ENCODE measurements at regions not wholly inside any gene's neighbourhood (a gene's known extent, or its start where the extent isn't known, plus 50 kb on each side); places are given as distances from the start of the nearest gene placed in this dataset.

- DNase-seq: no peak
Observed at GRCh38 chr17:77479372-77480198, 338.8 kb downstream of the SEC14L1 start.

- no peak for DNase-seq
Observed at GRCh38 chr17:77480199-77480508, 339.4 kb downstream of the SEC14L1 start.

- no peak for DNase-seq
Observed at GRCh38 chr17:77480509-77481215, 339.9 kb downstream of the SEC14L1 start.

- no peak for DNase-seq
Observed at GRCh38 chr17:77481476-77482374, 341.0 kb downstream of the SEC14L1 start.

GRCh38 chr17:77482375-77483127, 341.8 kb downstream of the SEC14L1 start:
- DNase-seq: no peak

GRCh38 chr17:77483128-77483598, 342.4 kb downstream of the SEC14L1 start:
- no peak for DNase-seq

GRCh38 chr17:77484111-77484510, 343.3 kb downstream of the SEC14L1 start:
- DNase-seq: no peak

- DNase-seq: no peak
Observed at GRCh38 chr17:77485089-77485833, 344.5 kb downstream of the SEC14L1 start.

GRCh38 chr17:77487211-77487629, 346.5 kb downstream of the SEC14L1 start:
- no peak for DNase-seq

- DNase-seq: no peak
Observed at GRCh38 chr17:77487677-77488530, 347.1 kb downstream of the SEC14L1 start.

- no peak for DNase-seq
Observed at GRCh38 chr17:77488531-77489238, 347.9 kb downstream of the SEC14L1 start.

GRCh38 chr17:77489239-77489892, 348.6 kb downstream of the SEC14L1 start:
- no peak for DNase-seq

GRCh38 chr17:77489893-77490255, 349.1 kb downstream of the SEC14L1 start:
- DNase-seq: no peak

GRCh38 chr17:77490361-77491183, 349.8 kb downstream of the SEC14L1 start:
- no peak for DNase-seq

GRCh38 chr17:77491921-77492445, 351.2 kb downstream of the SEC14L1 start:
- no peak for DNase-seq

- no peak for DNase-seq
Observed at GRCh38 chr17:77492446-77493237, 351.9 kb downstream of the SEC14L1 start.

GRCh38 chr17:77493238-77493820, 352.6 kb downstream of the SEC14L1 start:
- DNase-seq: no peak

Measured in NCI-H2029 (cell line).